ENCODE measurements at regions not wholly inside any gene's neighbourhood (a gene's known extent, or its start where the extent isn't known, plus 50 kb on each side); places are given as distances from the start of the nearest gene placed in this dataset.

DNA sequence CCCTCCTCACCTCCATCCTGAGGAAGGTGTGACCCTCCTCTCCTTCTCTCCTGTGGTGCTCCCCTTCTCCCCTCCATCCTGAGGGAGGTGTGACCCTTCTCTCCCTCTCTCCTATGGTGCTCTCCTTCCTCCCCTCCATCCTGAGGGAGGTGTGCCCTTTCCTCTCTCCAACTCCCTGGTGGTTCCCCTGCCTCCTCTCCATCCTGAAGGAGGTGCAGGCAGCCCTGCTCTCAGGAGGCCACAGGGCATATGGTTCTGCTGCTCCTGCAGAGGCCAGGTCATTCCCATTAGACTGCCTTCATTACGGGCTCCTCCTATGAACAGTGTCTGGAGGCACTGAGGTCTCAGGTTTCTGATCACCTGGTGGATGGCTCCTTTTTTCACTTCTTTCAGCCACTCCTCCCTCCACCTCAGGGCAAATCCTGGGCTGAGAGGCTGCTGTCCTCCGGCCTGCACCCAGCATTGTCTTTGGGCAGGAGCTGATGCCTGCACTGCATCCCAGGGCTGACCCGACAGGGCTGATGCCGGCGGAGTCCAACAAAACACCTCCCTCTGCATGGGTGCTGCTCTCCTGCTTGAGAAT lies 197.1 kb downstream of the MED10 start:
- no peaks in the 10 kb centered on the region for H3K27me3 ChIP-seq (replicated peaks; ENCODE audit: insufficient read depth, low read depth, low read length, poor library complexity)
- no peaks in the 10 kb centered on the region for H3K36me3 ChIP-seq (ENCODE audit: insufficient read depth, low read length, poor library complexity, severe bottlenecking)
- BruUV-seq (replicated peaks) = no TSS peak
- POLR2A ChIA-PET (ENCODE audit: low non-redundant PET) = no interaction called here
- DNase-seq (ENCODE audit: low spot score) = no peak
- CTCF ChIA-PET = no interaction called here
- no peak overlapping the region for H3K27ac ChIP-seq (ENCODE audit: low read depth, low read length, poor library complexity, severe bottlenecking)
- no peaks in the 10 kb centered on the region for H3K4me1 ChIP-seq (ENCODE audit: insufficient read depth, low read length, poor library complexity, severe bottlenecking)
- TF ChIP-seq EZH2 (IDR thresholded peaks at IDR 0.05; ENCODE audit: borderline replicate concordance, low read depth, low read length, poor library complexity, severe bottlenecking) = no peak
- TF ChIP-seq, protein P1, sequence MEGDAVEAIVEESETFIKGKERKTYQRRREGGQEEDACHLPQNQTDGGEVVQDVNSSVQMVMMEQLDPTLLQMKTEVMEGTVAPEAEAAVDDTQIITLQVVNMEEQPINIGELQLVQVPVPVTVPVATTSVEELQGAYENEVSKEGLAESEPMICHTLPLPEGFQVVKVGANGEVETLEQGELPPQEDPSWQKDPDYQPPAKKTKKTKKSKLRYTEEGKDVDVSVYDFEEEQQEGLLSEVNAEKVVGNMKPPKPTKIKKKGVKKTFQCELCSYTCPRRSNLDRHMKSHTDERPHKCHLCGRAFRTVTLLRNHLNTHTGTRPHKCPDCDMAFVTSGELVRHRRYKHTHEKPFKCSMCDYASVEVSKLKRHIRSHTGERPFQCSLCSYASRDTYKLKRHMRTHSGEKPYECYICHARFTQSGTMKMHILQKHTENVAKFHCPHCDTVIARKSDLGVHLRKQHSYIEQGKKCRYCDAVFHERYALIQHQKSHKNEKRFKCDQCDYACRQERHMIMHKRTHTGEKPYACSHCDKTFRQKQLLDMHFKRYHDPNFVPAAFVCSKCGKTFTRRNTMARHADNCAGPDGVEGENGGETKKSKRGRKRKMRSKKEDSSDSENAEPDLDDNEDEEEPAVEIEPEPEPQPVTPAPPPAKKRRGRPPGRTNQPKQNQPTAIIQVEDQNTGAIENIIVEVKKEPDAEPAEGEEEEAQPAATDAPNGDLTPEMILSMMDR (conservative IDR thresholded peaks at IDR 0.05; ENCODE audit: low read depth, low read length) = no peak
- intact Hi-C loops (cut with micrococcal nuclease; ENCODE audit: unreplicated experiment) = no loop called here
- no peaks in the 10 kb centered on the region for H3K9me3 ChIP-seq (ENCODE audit: low read depth, low read length, poor library complexity, severe bottlenecking)
- no peak overlapping the region for H3K4me3 ChIP-seq (ENCODE audit: low read depth, low read length, poor library complexity, severe bottlenecking)

DNA sequence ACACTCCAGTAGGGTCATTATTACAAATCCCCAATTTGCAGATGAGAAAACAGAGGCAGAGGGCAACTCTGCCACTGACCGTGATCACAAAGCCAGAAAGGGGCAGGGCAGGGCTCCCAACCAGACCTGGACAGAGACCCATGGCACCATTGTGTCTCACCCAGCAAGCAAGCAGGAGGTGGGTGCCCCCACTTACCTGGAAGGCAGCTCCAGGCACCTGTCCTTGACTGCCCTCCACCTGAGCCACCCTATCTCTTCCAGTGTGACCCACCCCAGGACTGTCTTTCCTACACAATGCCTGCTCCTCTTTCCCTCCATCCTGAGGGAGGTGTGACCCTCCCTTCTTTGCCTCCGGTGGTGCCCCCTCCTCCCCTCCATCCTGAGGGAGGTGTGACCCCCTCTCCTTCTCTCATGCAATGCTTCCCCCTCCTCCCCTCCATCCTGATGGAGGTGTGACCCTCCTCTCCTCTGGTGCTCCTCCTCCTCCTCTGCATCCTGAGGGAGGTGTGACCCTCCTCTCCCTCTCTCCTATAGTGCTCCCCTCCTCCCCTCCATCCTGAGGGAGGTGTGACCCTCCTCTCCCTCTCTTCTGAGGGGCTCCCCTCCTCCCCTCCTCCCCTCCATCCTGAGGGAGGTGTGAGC lies 198.0 kb downstream of the MED10 start:
- POLR2A ChIA-PET (ENCODE audit: low non-redundant PET) = no interaction called here
- TF ChIP-seq, protein P1 (conservative IDR thresholded peaks at IDR 0.05; ENCODE audit: low read depth, low read length) = no peak
- TF ChIP-seq EZH2 (IDR thresholded peaks at IDR 0.05; ENCODE audit: borderline replicate concordance, low read depth, low read length, poor library complexity, severe bottlenecking) = no peak
- intact Hi-C loops (cut with micrococcal nuclease; ENCODE audit: unreplicated experiment) = no loop called here
- no peaks in the 10 kb centered on the region for H3K36me3 ChIP-seq (ENCODE audit: insufficient read depth, low read length, poor library complexity, severe bottlenecking)
- no peaks in the 10 kb centered on the region for H3K27me3 ChIP-seq (replicated peaks; ENCODE audit: insufficient read depth, low read depth, low read length, poor library complexity)
- no peak overlapping the region for H3K27ac ChIP-seq (ENCODE audit: low read depth, low read length, poor library complexity, severe bottlenecking)
- H3K9me3 ChIP-seq (ENCODE audit: low read depth, low read length, poor library complexity, severe bottlenecking) = no peaks in the 10 kb centered on the region
- no TSS peak for BruUV-seq (replicated peaks)
- H3K4me3 ChIP-seq (ENCODE audit: low read depth, low read length, poor library complexity, severe bottlenecking) = no peak overlapping the region
- CTCF ChIA-PET = no interaction called here
- DNase-seq (ENCODE audit: low spot score) = no peak
- no peaks in the 10 kb centered on the region for H3K4me1 ChIP-seq (ENCODE audit: insufficient read depth, low read length, poor library complexity, severe bottlenecking)

DNA sequence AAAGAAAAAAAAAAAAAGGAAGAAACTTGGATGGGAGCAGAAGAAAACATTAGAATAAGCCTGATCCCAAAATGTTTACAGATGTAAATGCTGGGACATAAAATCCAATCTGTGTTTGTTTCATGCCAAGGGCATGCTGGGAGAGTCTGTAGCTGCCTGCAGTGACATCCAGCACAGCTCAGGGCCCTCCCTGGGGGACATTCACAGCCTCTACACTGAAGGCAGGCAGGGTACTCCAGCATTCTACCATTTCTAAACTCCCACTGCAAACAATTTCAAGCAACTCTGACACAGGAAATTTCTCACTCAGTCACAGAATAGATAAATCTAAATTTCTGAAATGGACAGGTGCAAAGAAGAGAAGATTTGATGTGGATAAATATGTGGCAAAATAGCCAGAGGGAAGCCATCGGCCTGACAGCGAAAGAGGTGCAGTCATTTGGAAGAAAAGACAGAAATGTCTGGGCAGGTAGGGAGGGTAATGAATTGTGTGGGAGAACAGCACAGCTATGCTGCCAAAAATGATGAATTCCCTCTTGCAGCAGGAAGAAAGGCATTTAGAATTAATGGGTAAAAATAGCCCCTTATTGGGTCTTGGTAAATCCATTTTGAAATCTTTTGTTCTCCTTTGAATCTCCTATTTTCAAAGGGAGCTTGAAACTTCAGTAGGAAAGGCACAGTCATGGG lies 199.4 kb downstream of the MED10 start:
- ChIA-PET CTCF (no interaction called here), POLR2A (ENCODE audit: low non-redundant PET) (no interaction called here)
- no peak for DNase-seq (ENCODE audit: low spot score)
- H3K27ac ChIP-seq (ENCODE audit: low read depth, low read length, poor library complexity, severe bottlenecking) = no peak overlapping the region
- H3K4me3 ChIP-seq (ENCODE audit: low read depth, low read length, poor library complexity, severe bottlenecking) = no peak overlapping the region
- no peaks in the 10 kb centered on the region for H3K27me3 ChIP-seq (replicated peaks; ENCODE audit: insufficient read depth, low read depth, low read length, poor library complexity)
- no TSS peak for BruUV-seq (replicated peaks)
- no peaks in the 10 kb centered on the region for H3K36me3 ChIP-seq (ENCODE audit: insufficient read depth, low read length, poor library complexity, severe bottlenecking)
- H3K4me1 ChIP-seq (ENCODE audit: insufficient read depth, low read length, poor library complexity, severe bottlenecking) = no peaks in the 10 kb centered on the region
- intact Hi-C loops (cut with micrococcal nuclease; ENCODE audit: unreplicated experiment) = no loop called here
- no peaks in the 10 kb centered on the region for H3K9me3 ChIP-seq (ENCODE audit: low read depth, low read length, poor library complexity, severe bottlenecking)
- TF ChIP-seq, protein P1 (conservative IDR thresholded peaks at IDR 0.05; ENCODE audit: low read depth, low read length) = no peak
- no peak for TF ChIP-seq EZH2 (IDR thresholded peaks at IDR 0.05; ENCODE audit: borderline replicate concordance, low read depth, low read length, poor library complexity, severe bottlenecking)
